ENCODE measurements at regions not wholly inside any gene's neighbourhood (a gene's known extent, or its start where the extent isn't known, plus 50 kb on each side); places are given as distances from the start of the nearest gene placed in this dataset.
A peak's percentile ranks its signal among the peaks of the same experiment; 100 is the strongest.
"Not testable (repeated sequence)": the region's sequence is repeated elsewhere in the genome, so short reads cannot be mapped to it uniquely, and the experiment has no call there.

DNA sequence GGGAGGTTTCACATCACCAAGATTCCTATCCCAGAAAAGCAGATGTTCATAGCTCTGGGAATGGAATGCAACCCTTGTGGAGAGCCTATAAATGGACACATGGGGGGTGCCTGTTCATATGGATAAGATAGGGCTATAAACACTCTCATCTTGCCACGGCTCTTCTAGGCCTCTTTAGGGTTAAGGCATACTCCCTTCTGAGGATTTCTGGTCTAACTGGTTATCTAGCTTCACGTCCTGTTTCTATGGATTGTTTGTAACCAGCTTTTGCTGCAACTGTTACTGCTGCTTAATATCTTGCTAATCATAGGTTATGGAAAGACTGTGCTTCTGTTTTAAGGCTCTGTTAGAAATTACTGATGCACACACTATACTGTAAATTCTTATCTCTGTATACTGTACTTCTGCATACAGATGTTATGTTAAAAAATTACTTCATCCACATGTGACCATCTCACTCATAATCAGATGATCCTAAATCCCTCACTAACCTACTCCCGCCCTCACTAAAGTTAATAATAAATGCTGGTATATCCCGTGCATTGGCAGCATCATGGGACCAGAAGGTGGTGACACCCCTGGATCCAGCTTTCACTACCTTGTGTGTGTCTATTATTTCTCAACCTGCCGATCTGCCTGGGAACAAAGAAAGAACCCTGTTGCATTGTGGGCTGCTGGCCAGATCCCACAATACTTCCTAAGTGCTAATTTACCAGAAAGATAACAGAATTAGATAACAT is 68.7 kb downstream of the PRKAB2 start:
- Mint-ChIP-seq H3K27me3 (peaks cover 6 to 24% (median 10%) of the 10 kb centered on the region in 3 donors), H3K4me1 (peaks cover 9 to 13% (median 11%) of the 10 kb centered on the region in 3 donors), H3K27ac (peak overlapping the region in 1 of 6 donors; percentile 12)
- DNase-seq; ATAC-seq (ENCODE audit: low read depth in 2 of 2); H3K9me3 Mint-ChIP-seq; H3K4me3 Mint-ChIP-seq; H3K36me3 Mint-ChIP-seq: not testable (repeated sequence)

DNA sequence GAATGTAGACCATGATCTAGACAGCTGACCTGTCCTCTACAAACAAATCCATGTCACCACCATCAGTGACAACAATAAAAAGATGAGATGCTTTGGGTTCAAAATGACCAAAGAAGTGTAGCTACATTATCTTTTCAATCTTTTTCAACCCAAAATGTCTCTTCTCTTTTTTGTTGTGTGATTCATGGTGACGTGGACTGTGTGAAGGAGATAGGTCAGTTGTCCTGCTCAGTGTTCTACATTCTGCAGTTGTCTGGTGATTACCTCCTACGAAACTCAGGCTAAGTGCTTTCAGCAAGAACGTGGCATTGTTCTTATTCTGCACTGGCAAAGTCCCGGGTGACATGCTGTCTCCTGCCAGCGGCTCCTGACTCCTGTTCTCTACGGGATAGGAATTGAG is 73.1 kb downstream of the PRKAB2 start:
- H3K4me1 Mint-ChIP-seq = peaks cover 9 to 13% (median 11%) of the 10 kb centered on the region in 3 donors

GRCh38 chr1:147098338-147098973 is 73.8 kb downstream of the PRKAB2 start:
- H3K27me3 Mint-ChIP-seq; H3K27ac Mint-ChIP-seq; H3K9me3 Mint-ChIP-seq; H3K36me3 Mint-ChIP-seq; ATAC-seq (ENCODE audit: low read depth in 2 of 2); H3K4me3 Mint-ChIP-seq; DNase-seq: not testable (repeated sequence)
- peaks cover 9 to 13% (median 11%) of the 10 kb centered on the region in 3 donors for H3K4me1 Mint-ChIP-seq

More for the DNA sequence above, 73.1 kb downstream of the PRKAB2 start:
- no peaks in the 10 kb centered on the region for H3K36me3 Mint-ChIP-seq
- no peak overlapping the region for H3K27ac Mint-ChIP-seq
- peaks cover 0 to 7% (median 6%) of the 10 kb centered on the region in 3 donors for H3K27me3 Mint-ChIP-seq
- H3K9me3 Mint-ChIP-seq = no peaks in the 10 kb centered on the region
- ATAC-seq (ENCODE audit: low read depth in 2 of 2) (no peak), DNase-seq (no peak)
- H3K4me3 Mint-ChIP-seq = no peak overlapping the region

GRCh38 chr1:147095691-147096090 is 76.6 kb downstream of the PRKAB2 start:
- no peaks in the 10 kb centered on the region for H3K36me3 Mint-ChIP-seq
- H3K9me3 Mint-ChIP-seq = no peaks in the 10 kb centered on the region
- H3K4me1 Mint-ChIP-seq = no peaks in the 10 kb centered on the region
- H3K27ac Mint-ChIP-seq = no peak overlapping the region
- DNase-seq = no peak
- no peak for ATAC-seq (ENCODE audit: low read depth in 2 of 2)
- H3K4me3 Mint-ChIP-seq = no peak overlapping the region
- H3K27me3 Mint-ChIP-seq = peaks cover 8 to 21% (median 16%) of the 10 kb centered on the region in 3 donors

DNA sequence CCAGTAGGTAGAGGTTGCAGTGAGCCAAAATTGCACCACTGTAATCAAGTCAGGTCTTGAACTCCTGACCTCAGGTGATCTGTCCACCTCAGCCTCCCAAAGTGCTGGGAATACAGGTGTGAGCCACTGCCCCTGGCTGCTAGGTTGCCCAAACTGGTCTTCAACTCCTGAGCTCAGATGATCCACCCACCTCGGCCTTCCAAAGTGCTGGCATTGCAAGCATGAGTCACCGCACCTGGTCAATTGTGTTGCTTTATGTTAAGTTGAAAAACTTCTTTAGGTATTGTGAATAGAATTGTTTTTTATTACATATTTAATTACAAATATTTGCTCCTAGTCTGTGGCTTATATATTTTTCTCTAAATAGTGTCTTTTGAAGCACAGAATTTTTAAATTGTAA is 80.5 kb downstream of the PRKAB2 start:
- no peak for ATAC-seq (ENCODE audit: low read depth in 2 of 2)
- peaks cover 8 to 15% (median 10%) of the 10 kb centered on the region in 3 donors for H3K27me3 Mint-ChIP-seq
- DNase-seq = no peak
- no peak overlapping the region for H3K27ac Mint-ChIP-seq
- H3K9me3 Mint-ChIP-seq = peaks cover 0 to 10% (median 2%) of the 10 kb centered on the region in 7 donors
- H3K4me1 Mint-ChIP-seq = no peaks in the 10 kb centered on the region
- no peaks in the 10 kb centered on the region for H3K36me3 Mint-ChIP-seq
- H3K4me3 Mint-ChIP-seq = no peak overlapping the region

- H3K9me3 Mint-ChIP-seq = peaks cover 0 to 17% (median 2%) of the 10 kb centered on the region in 7 donors
- H3K27ac Mint-ChIP-seq = no peak overlapping the region
- H3K27me3 Mint-ChIP-seq = peaks cover 8 to 27% (median 10%) of the 10 kb centered on the region in 3 donors
- peaks cover 7 to 11% (median 8%) of the 10 kb centered on the region in 3 donors for H3K4me1 Mint-ChIP-seq
- DNase-seq = no peak
- H3K36me3 Mint-ChIP-seq = no peaks in the 10 kb centered on the region
- ATAC-seq (ENCODE audit: low read depth in 2 of 2) = no peak
- H3K4me3 Mint-ChIP-seq = peak overlapping the region in 1 of 8 donors; percentile 34
These were observed 82.8 kb downstream of the PRKAB2 start for GRCh38 chr1:147089457-147089856.

- Mint-ChIP-seq H3K36me3 (no peaks in the 10 kb centered on the region), H3K4me3 (peak overlapping the region in 5 of 8 donors; percentile 26 to 98 (median 87)), H3K9me3 (peaks cover 0 to 30% (median 2%) of the 10 kb centered on the region in 7 donors), H3K27ac (peak overlapping the region in 2 of 6 donors; percentile 63 to 100), H3K27me3 (peaks cover 0 to 38% (median 10%) of the 10 kb centered on the region in 3 donors), H3K4me1 (peaks cover 11 to 23% (median 14%) of the 10 kb centered on the region in 3 donors)
- ATAC-seq (ENCODE audit: low read depth in 2 of 2) (no peak), DNase-seq (no peak)
These were observed 86.1 kb downstream of the PRKAB2 start for GRCh38 chr1:147086129-147086528.

GRCh38 chr1:147084273-147085096 is 87.8 kb downstream of the PRKAB2 start:
- Mint-ChIP-seq H3K9me3 (peaks cover 0 to 34% (median 2%) of the 10 kb centered on the region in 7 donors), H3K4me1 (peaks cover 24 to 38% (median 28%) of the 10 kb centered on the region in 3 donors), H3K27ac (peak overlapping the region; percentile 100), H3K4me3 (peak overlapping the region; percentile 87 to 98 (median 96)), H3K27me3 (peaks cover 0 to 49% (median 20%) of the 10 kb centered on the region in 3 donors), H3K36me3 (no peaks in the 10 kb centered on the region)
- DNase-seq (peak; percentile 73), ATAC-seq (ENCODE audit: low read depth in 2 of 2) (peak; percentile 76 to 82)

- Mint-ChIP-seq H3K9me3 (peaks cover 0 to 37% (median 2%) of the 10 kb centered on the region in 7 donors), H3K27me3 (peaks cover 0 to 55% (median 26%) of the 10 kb centered on the region in 3 donors), H3K27ac (peak overlapping the region; percentile 28 to 100 (median 100)), H3K4me1 (peaks cover 24 to 44% (median 34%) of the 10 kb centered on the region in 3 donors), H3K4me3 (peak overlapping the region; percentile 87 to 98 (median 96)), H3K36me3 (no peaks in the 10 kb centered on the region)
- no peak for ATAC-seq (ENCODE audit: low read depth in 2 of 2)
- no peak for DNase-seq
These were observed 88.4 kb downstream of the PRKAB2 start for GRCh38 chr1:147083919-147084272.

GRCh38 chr1:147080671-147081394 is 91.4 kb downstream of the PRKAB2 start:
- H3K36me3 Mint-ChIP-seq = peaks cover 0 to 7% of the 10 kb centered on the region in 2 donors
- DNase-seq = no peak
- peak overlapping the region; percentile 84 to 93 (median 90) for H3K4me3 Mint-ChIP-seq
- peaks cover 0 to 78% (median 45%) of the 10 kb centered on the region in 3 donors for H3K27me3 Mint-ChIP-seq
- peaks cover 24 to 58% (median 48%) of the 10 kb centered on the region in 3 donors for H3K4me1 Mint-ChIP-seq
- peak overlapping the region in 5 of 6 donors; percentile 30 to 89 (median 72) for H3K27ac Mint-ChIP-seq
- H3K9me3 Mint-ChIP-seq = peaks cover 0 to 20% (median 0%) of the 10 kb centered on the region in 7 donors
- ATAC-seq (ENCODE audit: low read depth in 2 of 2) = no peak

DNA sequence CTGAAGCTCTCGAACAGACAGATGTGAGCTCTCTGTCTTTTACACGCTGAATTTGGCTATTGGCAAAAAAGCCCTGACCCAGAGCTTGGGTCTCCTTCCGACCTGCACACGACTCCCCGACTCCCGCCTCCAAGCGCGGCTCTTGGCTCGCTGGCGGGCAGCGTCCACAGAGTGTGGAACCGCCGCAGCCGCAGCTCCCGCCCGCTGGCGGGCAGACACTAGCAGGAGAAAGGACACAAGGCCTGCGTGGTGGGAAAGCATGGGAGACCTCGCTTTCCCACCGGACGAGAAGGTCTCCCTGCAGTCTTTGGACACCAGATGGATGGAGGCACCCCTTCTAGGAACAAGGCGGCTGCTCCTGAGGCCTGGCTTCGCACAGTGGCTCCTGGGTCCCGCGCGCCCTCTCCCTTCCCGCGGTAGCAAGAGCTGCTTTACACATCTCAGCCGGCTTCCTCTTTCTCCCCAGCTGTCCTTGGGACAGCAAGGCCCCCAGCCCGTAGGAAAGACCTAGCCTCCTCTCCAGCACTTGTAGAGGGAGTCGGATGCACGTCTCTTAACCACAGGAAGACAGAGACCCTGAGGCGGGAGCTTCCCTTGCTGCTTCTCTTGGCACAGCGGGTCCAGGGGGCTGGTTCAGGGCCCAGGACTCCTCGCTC is 92.1 kb downstream of the PRKAB2 start:
- peaks cover 0 to 85% (median 45%) of the 10 kb centered on the region in 3 donors for H3K27me3 Mint-ChIP-seq
- H3K4me1 Mint-ChIP-seq = peaks cover 24 to 52% (median 47%) of the 10 kb centered on the region in 3 donors
- DNase-seq = no peak
- H3K9me3 Mint-ChIP-seq = peaks cover 0 to 20% (median 0%) of the 10 kb centered on the region in 7 donors
- H3K27ac Mint-ChIP-seq = peak overlapping the region in 4 of 6 donors; percentile 49 to 95 (median 76)
- ATAC-seq (ENCODE audit: low read depth in 2 of 2) = peak in 1 of 2 donors; percentile 13
- H3K4me3 Mint-ChIP-seq = peak overlapping the region; percentile 85 to 93 (median 90)
- H3K36me3 Mint-ChIP-seq = peaks cover 0 to 8% of the 10 kb centered on the region in 2 donors

- DNase-seq (no peak), ATAC-seq (ENCODE audit: low read depth in 2 of 2) (no peak)
- Mint-ChIP-seq H3K27me3 (peaks cover 0 to 85% (median 49%) of the 10 kb centered on the region in 3 donors), H3K4me1 (peaks cover 18 to 47% (median 41%) of the 10 kb centered on the region in 3 donors), H3K4me3 (peak overlapping the region; percentile 85 to 93 (median 90)), H3K9me3 (peaks cover 0 to 20% (median 0%) of the 10 kb centered on the region in 7 donors), H3K36me3 (peaks cover 0 to 8% of the 10 kb centered on the region in 2 donors), H3K27ac (peak overlapping the region in 3 of 6 donors; percentile 72 to 95 (median 76))
These were observed 92.8 kb downstream of the PRKAB2 start for GRCh38 chr1:147079400-147080005.
